BJ (cell line): ENCODE measurements at regions not wholly inside any gene's neighbourhood (a gene's known extent, or its start where the extent isn't known, plus 50 kb on each side); places are given as distances from the start of the nearest gene placed in this dataset.

Source experiments
- CTCF ChIA-PET: fragments of 350-600 bp; formaldehyde crosslinking; extraction: SDS; loops from one replicate; lab custom pipeline; 2021; ENCODE audit warnings: antibody characterized with exemption, inconsistent platforms; lab: Yijun Ruan, JAX
- POLR2A ChIA-PET: fragments of 300-600 bp; sonication (Branson Sonifier 250); formaldehyde crosslinking; extraction: SDS; loops from one replicate; lab custom pipeline; 2021; ENCODE audit warnings: antibody characterized with exemption; lab: Charles Lee
- DNase-seq: peaks from one replicate; pipeline ENCODE4 v3.0.0-alpha.2; 2011; ENCODE audit warnings: low read depth
- H3K27me3 ChIP-seq: 2 replicates; pipeline ENCODE4 v1.6.0; 2011; ENCODE audit warnings: low read length; ENCODE audit not compliant: control insufficient read depth, insufficient read depth
- H3K36me3 ChIP-seq: 2 replicates; pipeline ENCODE4 v1.5.1; 2011; ENCODE audit warnings: low read length; ENCODE audit not compliant: control insufficient read depth, insufficient read depth
- H3K4me3 ChIP-seq: 2 replicates; pipeline ENCODE4 v1.5.1; 2011; ENCODE audit warnings: low read depth, mild to moderate bottlenecking, control low read depth, low read length
- TF ChIP-seq, protein P1 (sequence below): IDR thresholded peaks from 2 replicates; pipeline ENCODE4 v1.5.1; 2011; ENCODE audit warnings: low read depth, mild to moderate bottlenecking, control low read depth, inconsistent platforms, low read length, moderate library complexity; ENCODE audit not compliant: insufficient read depth

DNA sequence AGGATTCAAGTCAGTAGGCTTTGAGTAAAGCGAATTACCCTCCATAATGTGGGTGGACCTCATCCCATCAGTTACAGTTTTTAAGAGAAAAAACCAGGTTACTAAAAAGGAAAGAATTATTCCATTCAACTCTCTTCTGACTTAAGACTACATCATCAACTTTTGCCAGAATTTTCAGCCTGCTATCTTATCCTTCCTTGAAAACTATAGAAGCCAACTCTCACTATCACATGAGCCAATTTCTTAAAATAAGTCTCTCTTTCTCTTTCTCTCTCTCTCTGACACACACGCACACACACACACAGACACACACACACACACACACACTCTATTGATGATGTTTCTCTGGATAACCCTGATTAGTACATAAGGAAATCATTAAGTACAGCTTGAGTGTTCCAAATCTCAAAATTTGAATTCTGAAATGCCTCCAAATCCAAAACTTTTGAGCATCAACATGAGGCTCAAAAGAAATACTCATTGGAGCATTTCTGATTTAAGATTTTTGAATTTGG, 217.0 kb upstream of the PRR20A start:
- no peak overlapping the region for H3K4me3 ChIP-seq
- H3K36me3 ChIP-seq, result no peaks in the 10 kb centered on the region
- TF ChIP-seq, protein P1, sequence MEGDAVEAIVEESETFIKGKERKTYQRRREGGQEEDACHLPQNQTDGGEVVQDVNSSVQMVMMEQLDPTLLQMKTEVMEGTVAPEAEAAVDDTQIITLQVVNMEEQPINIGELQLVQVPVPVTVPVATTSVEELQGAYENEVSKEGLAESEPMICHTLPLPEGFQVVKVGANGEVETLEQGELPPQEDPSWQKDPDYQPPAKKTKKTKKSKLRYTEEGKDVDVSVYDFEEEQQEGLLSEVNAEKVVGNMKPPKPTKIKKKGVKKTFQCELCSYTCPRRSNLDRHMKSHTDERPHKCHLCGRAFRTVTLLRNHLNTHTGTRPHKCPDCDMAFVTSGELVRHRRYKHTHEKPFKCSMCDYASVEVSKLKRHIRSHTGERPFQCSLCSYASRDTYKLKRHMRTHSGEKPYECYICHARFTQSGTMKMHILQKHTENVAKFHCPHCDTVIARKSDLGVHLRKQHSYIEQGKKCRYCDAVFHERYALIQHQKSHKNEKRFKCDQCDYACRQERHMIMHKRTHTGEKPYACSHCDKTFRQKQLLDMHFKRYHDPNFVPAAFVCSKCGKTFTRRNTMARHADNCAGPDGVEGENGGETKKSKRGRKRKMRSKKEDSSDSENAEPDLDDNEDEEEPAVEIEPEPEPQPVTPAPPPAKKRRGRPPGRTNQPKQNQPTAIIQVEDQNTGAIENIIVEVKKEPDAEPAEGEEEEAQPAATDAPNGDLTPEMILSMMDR, result no peak
- DNase-seq, result no peak
- no peaks in the 10 kb centered on the region for H3K27me3 ChIP-seq
- POLR2A ChIA-PET, result no interaction called here
- CTCF ChIA-PET, result no interaction called here

DNA sequence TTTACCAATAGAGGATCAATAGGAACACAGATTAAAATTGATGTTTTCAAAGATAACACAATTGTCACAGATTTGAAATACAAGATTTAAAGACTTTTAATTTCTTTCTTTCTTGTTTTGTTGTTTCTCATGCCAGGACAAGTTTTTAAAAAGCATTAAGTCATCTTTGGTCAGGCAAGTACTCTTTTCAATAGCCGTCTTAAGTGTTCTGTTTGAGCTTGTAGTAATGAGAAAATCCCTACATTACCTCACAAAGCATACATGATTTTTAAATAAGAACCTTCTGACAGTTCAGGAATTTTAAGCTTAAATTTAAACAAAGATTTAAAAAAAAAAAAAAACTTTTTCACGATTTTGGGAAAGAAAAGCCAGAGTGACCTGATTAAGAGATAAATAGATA, 216.3 kb upstream of the PRR20A start:
- H3K4me3 ChIP-seq, result no peak overlapping the region
- DNase-seq, result no peak
- TF ChIP-seq, protein P1, result no peak
- no peaks in the 10 kb centered on the region for H3K36me3 ChIP-seq
- CTCF ChIA-PET, result no interaction called here
- POLR2A ChIA-PET, result no interaction called here
- H3K27me3 ChIP-seq, result no peaks in the 10 kb centered on the region

DNA sequence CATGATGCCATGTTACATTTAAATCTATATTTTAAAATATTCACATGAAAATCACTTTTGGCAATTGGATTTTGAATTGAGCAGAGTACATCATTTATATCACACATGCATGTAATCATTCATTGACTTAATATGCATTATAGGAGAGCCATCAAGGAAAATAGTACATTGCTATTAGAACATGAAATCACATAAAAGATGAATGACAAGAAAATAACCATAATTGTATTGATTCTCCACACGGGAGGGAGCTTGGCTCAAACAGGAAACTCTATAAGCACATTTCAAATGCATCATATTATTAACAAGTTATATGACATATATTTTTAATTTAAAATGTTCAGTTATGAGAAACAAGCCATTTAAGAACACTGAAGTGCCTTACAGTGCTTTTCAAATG, 208.6 kb upstream of the PRR20A start:
- POLR2A ChIA-PET, result no interaction called here
- Histone ChIP-seq H3K4me3 (no peak overlapping the region), H3K36me3 (no peaks in the 10 kb centered on the region), H3K27me3 (no peaks in the 10 kb centered on the region)
- TF ChIP-seq, protein P1, result no peak
- CTCF ChIA-PET, result no interaction called here
- DNase-seq, result no peak

DNA sequence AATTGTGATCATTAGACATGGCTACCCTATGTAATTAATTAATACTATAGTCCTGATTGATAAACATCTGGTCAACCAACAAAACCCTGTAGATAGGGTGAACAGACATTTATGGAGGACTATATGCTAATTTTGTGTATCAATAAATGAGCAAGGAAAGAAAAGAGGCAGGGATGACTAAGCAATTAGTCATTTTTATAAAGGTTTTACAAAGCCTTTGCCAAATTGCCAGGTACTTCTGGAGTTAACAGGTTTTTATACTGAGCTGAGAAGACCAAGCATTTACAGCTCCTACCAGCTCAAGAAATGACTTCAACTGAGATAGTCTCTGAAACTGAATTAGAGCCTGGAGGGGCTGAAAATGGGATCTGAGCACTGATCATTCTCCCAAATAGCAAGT, 186.8 kb upstream of the PRR20A start:
- H3K36me3 ChIP-seq, result no peaks in the 10 kb centered on the region
- CTCF ChIA-PET, result no interaction called here
- no peak for DNase-seq
- H3K4me3 ChIP-seq, result no peak overlapping the region
- H3K27me3 ChIP-seq, result no peaks in the 10 kb centered on the region
- TF ChIP-seq, protein P1, result no peak
- POLR2A ChIA-PET, result no interaction called here

DNA sequence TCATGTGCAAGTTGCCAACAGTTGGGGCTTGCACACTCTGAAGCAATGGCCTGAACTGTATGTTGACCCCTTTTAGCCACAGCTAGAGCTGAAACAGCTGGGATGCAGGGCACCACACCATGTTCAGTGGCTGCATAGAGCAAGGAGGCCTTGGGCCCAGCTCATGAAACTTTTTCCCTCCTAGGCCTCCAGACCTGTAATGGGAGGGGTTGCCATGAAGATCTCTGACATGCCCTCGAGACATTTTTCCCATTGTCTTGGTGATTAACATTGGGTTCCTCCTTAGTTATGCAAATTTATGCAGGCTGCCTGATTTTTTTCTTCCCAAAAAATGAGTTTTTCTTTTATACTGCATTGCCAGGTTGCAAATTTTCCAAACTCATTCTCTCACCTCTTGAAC, 165.1 kb upstream of the PRR20A start:
- no peaks in the 10 kb centered on the region for H3K36me3 ChIP-seq
- TF ChIP-seq, protein P1, result no peak
- CTCF ChIA-PET, result no interaction called here
- no peak for DNase-seq
- no peak overlapping the region for H3K4me3 ChIP-seq
- H3K27me3 ChIP-seq, result no peaks in the 10 kb centered on the region
- POLR2A ChIA-PET, result no interaction called here
